Upper lobe of left lung (tissue), 6 donors: ENCODE measurements at regions not wholly inside any gene's neighbourhood (a gene's known extent, or its start where the extent isn't known, plus 50 kb on each side); places are given as distances from the start of the nearest gene placed in this dataset.
"Not testable (repeated sequence)": the region's sequence is repeated elsewhere in the genome, so short reads cannot be mapped to it uniquely, and the experiment has no call there.

Experiments
- ATAC-seq, 2 donors: fragments of 200-7000 bp; cut with Tn5 transposase; one replicate each; pipeline ENCODE4 v1.9.1; 2022; ENCODE audit warnings: mild to moderate bottlenecking in 2 of 2, moderate library complexity in 2 of 2; ENCODE audit not compliant: low FRiP score in 2 of 2
- DNase-seq, 2 donors: peaks; one replicate each; pipeline ENCODE4 v3.0.0-alpha.2; 2019 to 2020
- H3K27ac ChIP-seq, 4 donors: fragments of 200-600 bp; sonication (generic); one replicate each; pipeline ENCODE4 v1.5.1; 2016 to 2019
- H3K27me3 ChIP-seq, 4 donors: fragments of 200-600 bp; sonication (generic); one replicate each; pipeline ENCODE4 v1.5.1; 2017 to 2019
- H3K36me3 ChIP-seq, 4 donors: fragments of 200-600 bp; sonication (generic); one replicate each; pipeline ENCODE4 v1.5.1; 2016 to 2019
- H3K4me1 ChIP-seq, 4 donors: fragments of 200-600 bp; sonication (generic); one replicate each; pipeline ENCODE4 v1.5.1; 2018 to 2019
- H3K4me3 ChIP-seq, 4 donors: fragments of 200-600 bp; sonication (generic); one replicate each; pipeline ENCODE4 v1.5.1; 2017 to 2019; ENCODE audit warnings: mild to moderate bottlenecking in 2 of 4, moderate library complexity in 1 of 4
- H3K9me3 ChIP-seq, 4 donors: fragments of 200-600 bp; sonication (generic); one replicate each; pipeline ENCODE4 v1.5.1; 2018 to 2019
- CTCF ChIP-seq, 6 experiments: fragments of 450-650 bp in 4 of 6; fragments of 200-600 bp in 2 of 6; sonication (generic) in 2 of 6; IDR thresholded peaks; one replicate each; pipeline ENCODE4 v1.5.1; 2016 to 2019; ENCODE audit warnings: antibody characterized with exemption in 6 of 6
- EP300 ChIP-seq, 4 donors: sonication (generic); formaldehyde crosslinking; IDR thresholded peaks; one replicate each; pipeline ENCODE4 v1.5.1; 2017; ENCODE audit warnings: antibody characterized with exemption in 4 of 4, control low read depth in 2 of 4
- POLR2A ChIP-seq, 4 donors: fragments of 450-650 bp; IDR thresholded peaks; one replicate each; pipeline ENCODE4 v1.5.1; 2016 to 2017; ENCODE audit warnings: antibody characterized with exemption in 4 of 4, mild to moderate bottlenecking in 2 of 4
- POLR2AphosphoS5 ChIP-seq, 2 donors: sonication (generic); formaldehyde crosslinking; IDR thresholded peaks; one replicate each; pipeline ENCODE4 v1.5.1; 2017; ENCODE audit warnings: antibody characterized with exemption in 2 of 2
- WGBS, 2 donors: methylation state at CpG; one replicate each; pipeline ENCODE4 v1.1.5; 2017 to 2018; 5-methylcytosine and 5-hydroxymethylcytosine counted together
- donor health status: DM: no; HTN: no; CAD: no; lungs with moderate emphysema.
- donor health status: DM: no; HTN: yes; CAD: no; lungs with severe emphysema.

GRCh38 chr7:81233208-81233940, 314.5 kb upstream of the SEMA3C start:
- no peaks in the 10 kb centered on the region for H3K27me3 ChIP-seq
- H3K4me3 ChIP-seq: no peak overlapping the region
- H3K9me3 ChIP-seq: no peaks in the 10 kb centered on the region
- ATAC-seq (peak; percentile 11 to 40), DNase-seq (peak in 1 of 2 donors; percentile 51)
- H3K27ac ChIP-seq: no peak overlapping the region
- TF ChIP-seq POLR2AphosphoS5 (IDR thresholded peaks at IDR 0.05) (no peak), POLR2A (IDR thresholded peaks at IDR 0.05) (no peak), EP300 (IDR thresholded peaks at IDR 0.05) (no peak), CTCF (IDR thresholded peaks at IDR 0.05) (no peak)
- WGBS, 2 donors: 96 to 98% methylated on average over 6 to 10 of the region's 11 CpGs
- no peaks in the 10 kb centered on the region for H3K36me3 ChIP-seq
- no peaks in the 10 kb centered on the region for H3K4me1 ChIP-seq

DNA sequence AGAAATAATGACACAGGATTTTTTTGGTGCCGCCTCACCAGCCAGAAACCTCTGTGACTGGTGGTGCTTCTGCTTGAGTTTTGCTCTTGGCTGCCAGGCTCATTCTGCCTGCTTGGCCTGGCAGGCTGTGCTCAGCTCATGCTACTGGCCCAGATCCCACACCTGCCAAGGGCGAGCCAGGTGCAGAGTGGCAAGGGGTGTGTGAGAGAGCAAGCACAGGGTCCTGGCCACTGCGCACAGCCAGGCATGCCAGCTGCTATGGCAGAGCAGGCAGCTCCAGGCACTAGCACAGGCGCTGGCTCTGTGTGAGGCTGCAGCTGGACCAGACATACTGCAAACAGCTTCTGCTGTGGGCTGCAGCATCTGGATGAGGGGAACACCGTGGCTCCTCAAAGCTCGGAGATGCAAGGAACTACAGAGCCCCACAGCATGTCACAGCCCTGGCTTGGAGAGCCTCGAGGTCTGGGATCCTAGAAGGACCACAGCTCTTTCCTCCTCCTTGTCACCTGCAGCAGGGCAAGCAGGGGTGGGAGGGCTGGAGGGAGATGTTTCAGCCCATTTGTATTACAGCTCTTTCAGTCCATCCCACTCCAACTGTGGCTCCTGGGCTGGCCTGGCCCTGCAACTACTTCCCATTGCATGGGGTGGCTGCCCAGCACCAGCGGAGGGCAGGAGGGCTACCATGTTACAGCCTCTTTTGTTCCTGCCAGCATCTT, 313.4 kb upstream of the SEMA3C start:
- no peak overlapping the region for H3K27ac ChIP-seq

DNA sequence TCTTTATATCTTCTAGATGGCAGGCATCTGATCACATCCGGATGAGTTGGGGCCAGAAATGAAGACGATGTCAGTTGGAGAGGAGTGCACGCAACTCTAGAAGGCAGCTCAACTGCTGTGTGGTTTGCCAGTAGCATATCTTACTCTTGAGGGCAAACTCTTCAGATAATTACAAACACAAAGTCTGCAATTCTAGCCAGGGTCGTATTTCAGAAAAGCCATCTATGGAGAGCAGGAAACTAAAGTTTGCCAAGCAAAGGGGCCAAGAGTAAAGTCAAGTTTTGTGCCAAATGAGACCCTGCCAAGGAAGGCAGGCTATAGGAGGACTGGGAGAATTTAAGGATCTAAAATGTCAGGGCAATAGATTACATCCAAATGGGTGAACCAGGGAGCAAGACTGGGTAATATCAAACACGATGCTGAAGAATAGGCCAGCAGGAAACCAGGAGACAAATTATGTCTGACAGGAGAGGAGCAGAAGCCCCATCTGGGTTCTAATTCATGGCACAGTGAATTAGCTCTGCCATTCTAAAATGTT, 312.5 kb upstream of the SEMA3C start:
- H3K27me3 ChIP-seq: no peaks in the 10 kb centered on the region
- no peaks in the 10 kb centered on the region for H3K4me1 ChIP-seq
- DNase-seq: no peak
- WGBS, 2 donors: 55 to 56% methylated on average over 5 of the region's 5 CpGs
- no peak for ATAC-seq
- H3K9me3 ChIP-seq: no peaks in the 10 kb centered on the region
- H3K27ac ChIP-seq: no peak overlapping the region
- TF ChIP-seq CTCF (IDR thresholded peaks at IDR 0.05): no peak
- no peak overlapping the region for H3K4me3 ChIP-seq
- H3K36me3 ChIP-seq: no peaks in the 10 kb centered on the region

More for the DNA sequence above, 313.4 kb upstream of the SEMA3C start:
- TF ChIP-seq POLR2AphosphoS5 (IDR thresholded peaks at IDR 0.05) (no peak), POLR2A (IDR thresholded peaks at IDR 0.05) (no peak), CTCF (IDR thresholded peaks at IDR 0.05) (no peak), EP300 (IDR thresholded peaks at IDR 0.05) (no peak)
- ATAC-seq: peak; percentile 14 to 57
- no peak overlapping the region for H3K4me3 ChIP-seq
- no peaks in the 10 kb centered on the region for H3K36me3 ChIP-seq
- 40 to 74% methylated on average over 2 to 8 of the region's 8 CpGs for WGBS, 2 donors
- DNase-seq: peak in 1 of 2 donors; percentile 46
- no peaks in the 10 kb centered on the region for H3K4me1 ChIP-seq
- H3K27me3 ChIP-seq: no peaks in the 10 kb centered on the region
- no peaks in the 10 kb centered on the region for H3K9me3 ChIP-seq

DNA sequence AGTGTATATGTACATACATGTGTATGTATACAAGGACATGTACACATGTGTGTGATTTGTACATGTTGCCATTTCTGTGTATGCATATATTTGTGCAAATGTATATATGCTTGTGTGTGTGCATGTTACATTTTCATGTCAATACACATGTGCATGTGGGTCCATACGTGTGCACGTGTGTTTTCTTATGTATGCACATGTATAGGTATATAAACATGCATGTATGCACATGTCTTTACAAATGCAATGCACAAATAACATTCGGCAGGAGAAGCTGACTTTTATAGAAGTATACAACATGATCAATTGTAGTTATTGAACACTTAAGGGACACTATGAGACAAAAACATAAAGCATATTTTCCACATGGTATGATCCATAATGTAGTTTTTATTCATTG, 307.4 kb upstream of the SEMA3C start:
- Histone ChIP-seq H3K4me1 (no peaks in the 10 kb centered on the region), H3K27me3 (no peaks in the 10 kb centered on the region), H3K36me3 (no peaks in the 10 kb centered on the region), H3K4me3 (no peak overlapping the region), H3K27ac (no peak overlapping the region), H3K9me3 (peaks cover 0 to 13% (median 0%) of the 10 kb centered on the region in 4 donors)
- no peak for ATAC-seq
- no peak for TF ChIP-seq CTCF (IDR thresholded peaks at IDR 0.05)
- no peak for TF ChIP-seq POLR2A (IDR thresholded peaks at IDR 0.05)
- TF ChIP-seq POLR2AphosphoS5 (IDR thresholded peaks at IDR 0.05): no peak
- TF ChIP-seq EP300 (IDR thresholded peaks at IDR 0.05): no peak
- DNase-seq: no peak
- WGBS, 2 donors: 95% methylated on average over 3 of the region's 3 CpGs

DNA sequence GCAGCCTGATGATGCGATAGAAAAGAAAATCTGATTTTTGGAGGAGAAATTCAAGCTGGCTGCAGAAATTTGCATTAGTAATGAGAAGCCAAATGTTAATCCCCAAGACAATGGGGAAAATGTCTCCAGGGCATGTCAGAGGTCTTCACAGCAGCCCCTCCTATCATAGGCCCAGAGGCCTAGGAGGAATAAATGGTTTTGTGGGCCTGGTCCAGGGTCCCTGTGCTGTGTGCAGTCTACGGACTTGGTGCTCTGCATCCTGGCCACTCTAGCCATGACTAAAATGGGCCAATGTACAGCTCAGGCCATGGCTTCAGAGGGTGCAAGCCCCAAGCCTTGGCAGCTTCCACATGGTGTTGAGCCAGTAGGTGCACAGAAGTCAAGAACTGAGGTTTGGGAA, 303.8 kb upstream of the SEMA3C start:
- not testable (repeated sequence) for DNase-seq, H3K36me3 ChIP-seq, H3K27me3 ChIP-seq, ATAC-seq, H3K4me3 ChIP-seq, H3K4me1 ChIP-seq, H3K27ac ChIP-seq
- H3K9me3 ChIP-seq: peaks cover 0 to 13% (median 0%) of the 10 kb centered on the region in 4 donors
- WGBS, 2 donors: 94% methylated on average over 1 to 2 of the region's 2 CpGs
